RPMI7951 (cell line): ENCODE measurements at regions not wholly inside any gene's neighbourhood (a gene's known extent, or its start where the extent isn't known, plus 50 kb on each side); places are given as distances from the start of the nearest gene placed in this dataset.

ENCODE experiments used
- DNase-seq: peaks from one replicate; pipeline ENCODE4 v3.0.0-alpha.2; 2012; ENCODE audit warnings: low read depth

DNA sequence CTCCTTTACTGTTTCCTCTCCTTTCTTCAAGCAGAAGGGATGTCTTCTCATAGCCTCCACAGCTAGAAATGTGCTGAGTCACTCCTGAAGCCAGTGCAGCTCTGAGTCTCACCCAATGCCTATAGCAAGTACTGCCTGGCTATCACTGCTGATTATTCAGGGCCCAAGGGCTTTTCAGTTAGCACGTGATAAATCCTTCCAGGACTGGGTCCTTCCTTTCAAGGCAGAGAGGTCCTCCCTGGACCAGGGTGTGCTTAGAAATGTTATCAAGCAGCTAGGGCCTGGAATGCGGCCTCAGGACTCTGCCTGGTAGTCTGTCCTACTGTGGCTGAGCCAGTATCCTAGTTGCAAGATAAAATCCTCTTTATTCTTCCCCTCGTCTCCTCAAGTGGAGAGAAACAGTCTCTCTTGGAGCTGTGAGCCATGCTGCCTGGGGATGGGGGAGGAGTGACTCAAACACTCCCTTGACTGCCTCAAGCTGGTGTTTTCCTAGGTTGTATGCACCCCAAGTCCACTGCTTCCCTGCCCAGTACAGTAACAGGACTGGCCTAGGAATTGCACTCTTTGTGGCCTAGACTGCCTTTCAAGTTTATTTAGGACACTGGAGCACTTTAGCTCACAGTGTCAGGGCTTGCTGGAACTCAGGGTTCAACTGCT, 198.7 kb upstream of the SERP2 start:
- peak; percentile 67 for DNase-seq

DNA sequence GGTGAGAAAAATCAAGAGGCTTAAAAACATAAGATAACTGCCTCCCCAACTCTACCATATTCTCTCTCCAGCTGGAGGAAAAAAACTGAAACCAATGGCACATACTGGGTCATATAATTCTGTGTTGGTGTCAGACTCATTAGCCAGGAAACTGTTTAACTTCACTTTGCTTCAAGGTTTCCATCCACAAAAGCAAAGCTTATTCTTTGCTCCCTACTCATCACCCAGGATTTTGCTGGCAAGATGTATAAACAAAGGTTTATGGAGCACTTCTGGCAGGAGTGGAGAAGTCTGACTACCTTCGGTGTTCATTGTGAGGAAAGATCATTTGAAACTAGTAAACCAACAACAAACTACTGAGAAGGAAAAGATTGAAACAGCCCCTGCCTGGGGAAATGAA, 197.5 kb upstream of the SERP2 start:
- DNase-seq = no peak

DNA sequence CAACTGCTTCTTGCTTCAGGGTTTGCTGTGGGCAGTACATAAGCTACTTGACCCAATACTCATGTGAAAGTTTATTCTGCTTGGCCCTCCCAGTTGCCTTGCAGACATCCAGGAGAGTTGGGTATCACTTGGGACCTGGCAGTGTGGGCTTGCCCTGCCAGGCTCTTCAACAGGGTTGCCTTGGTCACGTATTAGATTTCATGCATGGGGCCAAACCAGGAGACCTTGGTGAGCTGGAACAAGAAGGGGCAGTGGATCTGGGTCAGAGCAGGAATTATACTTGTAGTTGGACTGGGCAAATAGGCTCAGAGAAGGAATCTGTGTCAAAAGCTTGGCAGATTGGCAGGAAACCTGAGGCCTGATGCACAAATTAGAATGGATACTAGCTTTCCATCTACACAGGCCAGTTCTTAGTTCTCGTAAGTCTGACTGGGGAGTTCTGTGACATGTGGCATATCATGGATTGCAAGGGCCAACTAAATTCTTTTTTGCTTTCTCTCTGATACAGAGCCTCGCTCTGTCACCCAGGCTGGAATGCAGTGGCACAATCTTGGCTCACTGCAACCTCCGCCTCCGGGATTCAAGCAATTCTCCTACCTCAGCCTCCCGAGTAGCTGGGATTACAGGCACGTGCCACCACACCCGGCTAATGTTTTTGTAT, 192.6 kb upstream of the SERP2 start:
- DNase-seq = no peak

DNA sequence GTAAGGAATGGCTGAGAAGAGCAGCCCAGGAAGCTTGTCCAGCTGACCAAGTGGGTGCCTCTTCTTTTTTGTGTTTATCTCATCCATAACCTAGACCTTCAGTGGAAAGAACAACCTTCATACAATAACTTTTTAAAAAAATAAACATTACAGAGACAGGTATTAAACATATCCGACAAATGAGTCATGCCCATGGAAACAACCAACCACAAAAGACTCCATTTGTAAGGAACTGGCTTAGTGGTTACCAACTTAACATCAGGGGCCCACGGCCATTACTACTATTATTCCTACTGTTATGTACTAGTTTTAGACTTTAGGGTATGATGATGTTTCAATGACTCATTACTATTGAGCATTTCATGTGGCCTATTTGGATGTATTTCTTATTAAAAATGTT, 191.7 kb upstream of the SERP2 start:
- peak; percentile 19 for DNase-seq

DNA sequence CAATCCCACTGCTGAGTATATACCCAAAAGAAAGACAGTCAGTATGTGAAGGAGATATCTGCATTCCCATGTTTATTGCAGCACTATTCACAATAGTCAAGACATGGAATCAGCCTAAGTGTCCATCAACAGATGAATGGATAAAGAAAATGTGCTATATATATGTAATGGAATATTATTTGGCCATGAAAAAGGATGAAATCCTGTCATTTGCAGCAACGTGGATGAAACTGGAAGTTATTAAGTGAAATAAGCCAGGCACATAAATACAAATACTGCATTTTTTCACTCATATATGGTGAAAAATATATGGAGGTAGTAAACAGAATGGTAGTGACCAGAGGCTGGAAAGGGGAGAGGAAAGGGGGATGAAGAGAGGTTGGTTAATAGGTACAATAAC, 188.9 kb upstream of the SERP2 start:
- no peak for DNase-seq

DNA sequence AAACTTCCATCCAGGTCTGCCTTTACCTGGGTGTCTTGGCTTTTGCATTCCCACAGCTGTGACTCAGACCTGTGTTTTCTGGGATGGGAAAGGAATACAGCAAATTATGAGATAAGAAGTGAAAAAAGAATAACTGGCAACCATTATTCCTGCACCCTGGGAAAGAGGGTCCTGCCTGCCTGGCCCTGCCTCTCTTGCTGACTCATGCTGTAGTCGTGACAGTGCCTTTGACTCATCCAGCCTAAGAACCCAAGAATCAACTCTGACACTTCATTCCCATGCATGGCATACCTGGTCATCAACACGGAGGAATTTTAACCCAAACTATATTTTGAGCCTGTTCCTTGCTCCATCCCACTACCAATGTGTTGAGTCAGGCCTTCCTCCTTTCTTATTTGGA, 185.4 kb upstream of the SERP2 start:
- DNase-seq = peak; percentile 78

DNA sequence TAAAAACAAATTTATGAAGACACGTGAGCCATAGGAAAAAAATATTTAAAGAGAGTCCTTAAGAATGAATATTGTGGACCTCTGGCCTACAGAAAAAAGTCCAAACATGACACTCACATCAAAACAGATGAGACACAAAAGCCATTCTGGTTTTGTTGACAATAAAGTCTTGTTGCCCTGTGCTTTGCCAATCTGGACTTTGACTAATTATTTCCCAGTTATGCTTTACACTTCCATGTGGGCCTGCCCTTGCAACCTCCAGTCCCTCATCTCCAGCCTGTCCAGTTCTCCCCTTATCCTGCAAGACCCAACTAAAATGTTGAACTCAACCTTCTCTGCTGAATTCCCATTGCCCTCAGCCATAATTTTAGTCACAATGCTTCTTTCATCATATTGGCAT, 184.5 kb upstream of the SERP2 start:
- DNase-seq = no peak

DNA sequence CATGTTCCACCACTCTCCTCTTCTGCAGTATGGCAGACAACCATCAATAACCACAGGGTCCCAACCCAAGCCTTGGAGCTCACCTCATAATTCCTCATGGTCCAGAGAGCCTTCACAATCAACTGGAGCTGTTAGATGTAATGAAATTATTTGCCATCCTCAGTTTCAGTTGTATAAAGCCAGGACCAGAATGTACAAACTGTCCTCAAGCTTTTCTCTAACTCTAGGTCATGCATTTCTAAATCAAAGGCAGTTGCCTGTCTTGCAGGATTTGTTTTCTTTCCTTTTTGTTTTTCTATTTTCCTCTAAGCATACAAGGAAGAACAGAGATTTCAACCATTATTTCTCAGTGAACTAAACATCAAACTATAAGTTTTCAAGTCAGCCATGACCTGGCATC, 182.5 kb upstream of the SERP2 start:
- no peak for DNase-seq

DNA sequence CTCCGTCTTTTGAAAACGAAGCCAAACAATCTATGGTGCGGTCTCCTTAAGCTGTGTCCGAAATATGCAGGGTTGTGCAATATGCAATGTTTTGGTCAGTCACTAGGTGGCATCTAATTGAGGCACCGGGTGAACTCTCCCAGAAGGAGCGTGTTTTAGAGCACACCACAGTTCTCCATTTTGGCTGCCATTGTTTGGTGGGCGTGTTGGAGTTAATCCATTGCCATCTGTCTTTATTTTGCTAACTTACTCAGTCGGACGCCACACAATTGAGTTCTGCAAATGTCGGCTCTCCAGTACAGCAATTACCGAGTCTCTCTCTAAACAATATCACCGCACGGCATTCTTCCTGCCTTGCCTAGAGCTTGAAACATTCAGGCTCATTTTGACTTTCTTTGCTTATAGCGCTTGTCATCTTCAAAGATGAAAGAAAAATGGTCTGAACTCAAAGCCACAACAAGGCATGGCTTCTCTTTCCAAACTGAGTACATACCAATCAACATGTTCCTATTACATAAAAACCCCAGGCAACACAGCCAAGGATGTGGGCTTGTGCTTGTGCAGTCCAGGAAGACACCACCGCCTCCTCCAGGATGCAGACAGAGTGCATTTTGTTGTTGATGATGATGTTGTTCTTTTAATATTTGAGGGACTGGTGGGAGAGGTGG, 182.0 kb upstream of the SERP2 start:
- DNase-seq = peak; percentile 85

DNA sequence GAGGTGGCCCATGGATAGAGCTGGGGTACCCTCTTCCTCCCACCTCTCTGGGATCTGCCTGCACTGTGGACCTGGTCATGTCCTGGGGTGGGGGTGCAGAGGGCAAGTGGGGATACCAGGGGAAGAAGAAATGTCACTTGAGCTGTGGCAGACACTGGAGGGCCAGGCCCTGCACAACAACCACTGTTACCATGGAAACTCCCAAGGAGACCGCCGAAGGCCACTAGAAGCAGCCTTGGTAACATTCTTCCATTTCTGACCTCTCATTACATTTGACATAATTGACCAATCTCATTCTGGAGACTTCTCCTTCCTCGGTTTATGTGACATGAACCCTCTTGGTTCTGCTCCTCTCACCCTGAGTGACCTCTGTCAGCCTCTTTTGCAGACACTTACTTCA, 179.9 kb upstream of the SERP2 start:
- DNase-seq = no peak

DNA sequence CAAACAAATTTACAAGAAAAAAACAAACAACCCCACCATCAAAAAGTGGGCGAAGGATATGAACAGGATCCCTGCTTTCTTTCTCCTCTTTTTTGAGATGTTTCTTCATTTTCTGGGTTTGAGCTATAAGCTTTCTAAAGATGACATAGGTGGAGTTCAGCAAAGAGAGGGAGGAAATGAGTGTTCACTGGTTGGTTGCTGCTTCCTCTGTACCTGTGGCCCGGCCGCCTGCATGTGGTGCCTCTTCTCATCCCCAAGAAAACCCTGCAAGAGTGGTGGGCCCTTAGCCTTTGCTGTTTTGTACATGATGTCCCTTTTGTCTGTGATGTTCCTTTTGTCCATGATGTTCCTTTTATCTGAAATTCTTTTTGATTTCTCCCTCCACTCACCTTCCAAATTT, 178.4 kb upstream of the SERP2 start:
- DNase-seq = no peak

DNA sequence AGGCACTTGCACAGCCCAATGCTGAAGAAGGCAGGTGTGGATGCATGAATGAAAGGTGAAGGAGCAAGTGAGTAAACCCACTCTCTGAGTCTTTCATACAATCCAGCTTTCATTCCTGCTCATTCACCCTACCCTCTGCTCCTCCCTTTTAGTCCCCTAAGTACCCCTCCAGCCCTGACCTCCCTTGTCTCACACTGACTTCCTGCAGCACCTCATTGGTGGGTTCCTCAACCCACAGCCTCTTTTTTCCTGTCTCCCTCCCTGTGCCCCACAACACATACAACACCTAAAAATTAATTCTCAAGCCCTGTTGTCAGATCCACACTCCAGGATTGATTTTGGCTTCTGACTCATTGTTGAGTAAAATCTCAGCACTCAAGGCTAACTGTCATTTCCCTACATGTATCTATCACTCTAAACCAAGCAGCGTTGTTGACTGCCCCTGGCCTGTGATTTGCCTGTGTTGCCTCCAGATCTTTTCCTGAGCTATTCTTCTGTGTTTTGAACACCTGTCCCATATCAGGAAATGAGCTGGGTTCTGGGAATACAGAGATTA, 177.3 kb upstream of the SERP2 start:
- no peak for DNase-seq

DNA sequence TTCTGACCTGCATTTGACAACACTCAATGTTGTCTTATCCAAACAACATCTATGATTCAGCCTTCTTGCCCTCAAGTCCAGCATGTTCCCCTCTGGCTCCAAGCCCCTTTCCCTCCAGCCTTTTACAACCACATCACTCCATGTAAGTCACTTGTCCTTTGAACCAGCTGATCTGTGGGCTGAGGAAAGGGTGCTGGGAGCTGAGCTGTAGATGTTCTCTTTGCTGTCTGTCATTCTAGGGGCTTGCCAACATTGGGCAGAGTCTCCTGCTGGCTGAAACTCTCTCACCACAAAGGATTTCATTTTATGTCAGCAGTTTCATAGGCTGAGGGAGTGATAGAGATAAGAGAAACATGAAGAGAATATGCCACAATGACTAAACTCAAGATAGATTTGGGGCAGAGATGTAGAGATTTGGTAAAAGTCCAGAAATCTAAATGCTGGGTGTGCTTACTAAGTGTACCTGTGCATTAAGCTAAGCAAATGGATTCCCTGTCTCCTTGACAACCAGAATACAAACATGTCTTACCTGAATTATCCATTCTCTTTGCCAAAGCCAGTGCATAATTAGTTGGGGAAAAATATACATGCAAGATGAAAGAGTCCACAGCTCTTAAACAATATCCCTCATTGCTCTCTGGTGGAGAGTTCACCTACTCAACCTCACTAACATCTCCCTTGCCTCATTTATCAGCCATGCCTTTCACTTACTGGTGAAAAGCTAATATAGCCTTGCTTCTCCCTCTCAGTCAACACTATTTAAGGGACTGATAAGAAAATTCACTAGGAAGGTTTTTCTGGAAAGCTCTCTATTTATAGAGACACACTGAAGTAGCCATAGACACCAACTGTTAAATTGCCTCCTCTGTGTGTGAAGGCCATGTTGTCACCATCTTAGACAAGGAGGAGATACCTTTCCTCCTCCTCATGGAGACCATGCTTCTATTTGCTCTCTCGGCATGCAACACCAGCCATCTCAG, 175.5 kb upstream of the SERP2 start:
- peak; percentile 76 for DNase-seq

DNA sequence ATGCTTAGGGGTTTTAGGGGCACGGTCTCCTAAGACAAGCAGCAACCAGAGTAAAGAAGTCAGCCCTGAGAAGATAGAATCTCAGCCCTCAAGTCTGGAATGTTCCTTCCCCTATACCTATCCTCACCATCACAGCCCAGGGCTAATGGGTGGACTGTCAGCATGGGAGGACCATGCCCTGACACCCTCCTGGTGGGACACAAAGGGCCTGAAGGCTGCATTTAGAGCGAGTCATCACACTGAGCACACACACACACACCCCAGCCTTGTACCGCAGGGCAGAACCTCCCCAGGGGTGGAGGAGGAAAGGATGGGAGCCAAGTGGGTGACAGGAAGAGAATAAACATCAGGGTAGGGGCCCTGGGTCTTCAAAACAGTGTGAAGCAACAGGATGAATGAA, 174.8 kb upstream of the SERP2 start:
- no peak for DNase-seq

DNA sequence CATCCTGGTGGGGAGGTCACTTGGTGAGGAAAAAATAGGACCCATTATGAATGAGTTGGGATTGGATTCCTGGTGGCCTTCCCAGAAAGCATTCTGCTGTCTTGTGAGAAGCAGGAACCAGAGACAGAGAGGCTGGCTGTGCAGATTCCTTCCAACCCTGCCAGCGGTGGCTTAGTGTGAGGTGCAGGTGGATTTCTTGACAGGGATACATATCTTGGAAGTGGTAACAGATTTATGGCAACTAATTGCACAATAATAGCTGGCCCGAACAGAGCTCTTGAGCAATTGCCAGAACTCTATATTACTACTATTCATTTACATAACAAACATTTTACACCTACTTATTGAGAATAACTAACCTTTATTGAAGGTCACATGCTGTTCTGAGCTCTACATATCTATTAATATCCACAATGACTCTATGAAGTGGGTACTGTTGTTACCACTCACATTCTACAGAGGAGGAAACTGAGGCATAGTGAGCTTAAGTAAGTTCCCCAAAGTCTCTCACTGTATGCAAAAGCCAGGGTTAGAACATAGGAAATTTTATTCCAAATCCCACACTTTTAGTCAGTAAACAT, 173.9 kb upstream of the SERP2 start:
- DNase-seq = no peak

DNA sequence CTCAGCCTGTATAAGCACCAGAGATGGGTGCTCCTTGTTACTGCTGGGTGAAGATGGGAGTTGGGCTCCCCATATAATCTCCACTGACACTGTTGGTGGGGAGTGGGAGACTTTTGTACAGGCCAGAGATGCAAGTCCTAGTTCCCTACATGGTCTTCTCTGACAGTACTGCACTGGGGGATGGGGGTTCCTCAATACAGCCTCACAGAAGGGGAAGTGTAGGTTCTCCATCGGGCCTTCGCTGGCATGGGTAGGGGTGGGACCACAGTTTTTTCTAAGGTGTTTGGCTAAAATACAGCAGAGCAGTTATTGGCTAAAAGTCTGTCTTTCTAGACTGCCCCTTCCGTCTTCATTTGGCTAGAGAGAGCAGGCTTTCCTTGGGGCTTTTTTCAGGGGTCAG, 167.2 kb upstream of the SERP2 start:
- DNase-seq = no peak

DNA sequence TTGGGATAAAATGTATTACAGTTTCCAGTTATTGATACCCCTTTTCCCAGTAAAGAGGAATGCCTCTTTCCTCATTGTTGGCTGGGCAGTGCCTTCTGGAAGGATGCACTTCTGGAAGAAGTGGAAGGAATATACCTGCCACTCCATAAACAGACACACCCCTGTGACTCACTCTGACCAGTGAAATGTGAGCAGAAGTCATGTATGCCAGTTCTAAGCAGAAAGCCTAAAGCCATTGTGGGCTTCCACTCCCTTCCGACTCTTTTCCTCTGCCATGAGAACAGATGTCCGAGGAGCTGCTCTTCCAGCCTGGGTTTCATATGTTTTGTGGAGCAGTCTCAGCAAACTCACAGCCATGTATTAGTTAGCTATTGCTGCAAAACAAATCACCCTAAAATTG, 166.1 kb upstream of the SERP2 start:
- no peak for DNase-seq

DNA sequence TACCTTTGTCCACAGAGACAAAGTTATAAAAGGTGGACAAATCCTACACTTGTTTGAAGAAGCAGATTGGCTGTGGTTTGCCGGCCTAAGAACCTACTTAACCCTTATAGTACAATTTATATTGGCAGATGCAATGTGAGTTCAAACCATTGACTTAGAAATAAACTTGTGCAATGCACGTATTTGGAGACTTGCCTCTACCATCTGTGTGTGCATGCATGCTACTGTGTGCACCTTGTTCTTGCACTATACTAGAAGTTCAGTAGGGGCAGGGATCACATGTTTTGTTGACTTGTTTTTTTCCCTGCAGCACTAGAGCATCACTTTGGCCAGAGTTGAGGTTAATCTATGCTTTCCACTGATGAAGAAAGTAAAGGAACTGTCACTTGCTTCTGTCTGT, 163.1 kb upstream of the SERP2 start:
- DNase-seq = no peak

DNA sequence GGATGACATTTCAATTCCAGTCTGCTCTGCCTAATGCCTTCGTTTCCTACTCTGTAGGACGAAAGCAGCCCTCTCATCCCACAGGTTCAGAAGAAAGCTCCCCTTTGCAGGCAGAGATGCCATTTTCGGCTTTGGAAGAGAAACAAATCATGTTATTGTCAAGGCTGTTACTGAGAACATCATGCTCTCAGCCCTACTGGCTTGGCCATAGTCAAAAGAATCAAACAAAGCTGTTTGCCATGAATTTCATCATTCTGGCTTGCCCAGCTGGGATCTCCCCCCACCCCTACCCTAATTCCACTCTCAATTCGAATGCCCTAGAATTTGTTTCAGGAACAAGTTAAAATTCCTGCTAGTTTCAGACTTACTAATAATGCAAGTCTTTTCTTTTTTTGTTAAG, 162.3 kb upstream of the SERP2 start:
- no peak for DNase-seq

DNA sequence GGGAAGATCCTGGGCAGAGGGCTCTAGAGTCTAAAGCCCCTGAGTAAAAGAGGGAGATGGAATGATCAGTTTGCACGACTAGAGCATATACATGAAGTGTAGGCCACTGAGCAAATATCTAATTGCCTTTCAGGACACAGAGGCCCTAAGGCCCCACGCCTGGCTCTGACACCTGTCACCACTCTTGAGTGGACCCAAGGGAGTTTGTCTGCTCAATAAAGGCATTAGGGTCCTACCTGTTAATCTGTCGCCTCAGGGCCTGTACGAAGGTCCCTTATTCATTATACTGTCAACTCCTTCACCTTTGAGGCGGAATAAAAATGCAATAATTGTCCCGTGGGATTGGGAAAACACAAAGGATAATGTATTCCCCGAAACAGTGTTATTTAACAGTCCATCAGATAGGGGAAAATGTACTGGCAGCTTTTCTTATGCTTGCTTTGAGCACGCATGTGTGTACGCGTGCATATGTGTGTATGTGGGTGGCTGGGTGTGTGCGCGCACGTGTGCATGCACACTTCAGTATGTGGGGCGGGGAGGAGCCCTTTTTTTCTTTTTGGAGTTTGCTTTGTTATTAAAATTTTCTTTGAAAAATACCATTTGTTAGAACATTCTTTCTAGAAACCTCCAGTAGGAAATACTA, 161.8 kb upstream of the SERP2 start:
- DNase-seq = no peak
